CD14-positive monocyte (primary cell): ENCODE measurements at regions not wholly inside any gene's neighbourhood (a gene's known extent, or its start where the extent isn't known, plus 50 kb on each side); places are given as distances from the start of the nearest gene placed in this dataset.

Source experiments
- DNase-seq, 3 donors: peaks; one replicate each; pipeline ENCODE4 v3.0.0-alpha.2; 2011 to 2022
- H2AFZ ChIP-seq: 2 replicates; pipeline ENCODE4 v1.6.0; 2012; ENCODE audit warnings: mild to moderate bottlenecking, low read depth, low read length, inconsistent platforms; ENCODE audit not compliant: insufficient read depth, poor library complexity, severe bottlenecking
- H3K27ac ChIP-seq, 2 donors: 1 replicate in 1 of 2; 2 replicates in 1 of 2; pipeline ENCODE4 v1.5.1; 2012 to 2013; ENCODE audit warnings: low read length in 2 of 2, control low read depth in 1 of 2, inconsistent platforms in 1 of 2, low read depth in 1 of 2, mild to moderate bottlenecking in 1 of 2
- H3K27me3 ChIP-seq, 2 donors: one replicate each; pipeline versions ENCODE4 v1.6.0 to v1.6.1; 2011 to 2013; ENCODE audit warnings: low read length in 2 of 2; ENCODE audit not compliant: control insufficient read depth in 2 of 2, insufficient read depth in 2 of 2
- H3K36me3 ChIP-seq, 2 donors: replicated peaks in 1 of 2; 1 replicate in 1 of 2; 2 replicates in 1 of 2; pipeline versions ENCODE4 v1.5.1 to v1.6.1; 2012 to 2013; ENCODE audit warnings: low read length in 2 of 2, control low read depth in 1 of 2, inconsistent platforms in 1 of 2, mild to moderate bottlenecking in 1 of 2; ENCODE audit not compliant: insufficient read depth in 2 of 2, control insufficient read depth in 1 of 2
- H3K4me1 ChIP-seq, 2 donors: 1 replicate in 1 of 2; 2 replicates in 1 of 2; pipeline versions ENCODE4 v1.5.1 to v1.6.1; 2012 to 2013; ENCODE audit warnings: low read length in 2 of 2, control low read depth in 1 of 2, inconsistent platforms in 1 of 2, mild to moderate bottlenecking in 1 of 2, moderate library complexity in 1 of 2; ENCODE audit not compliant: insufficient read depth in 2 of 2, control insufficient read depth in 1 of 2
- H3K4me2 ChIP-seq: replicated peaks from 2 replicates; pipeline ENCODE3; 2012; ENCODE audit warnings: low read length, moderate library complexity, mild to moderate bottlenecking; ENCODE audit not compliant: poor library complexity, severe bottlenecking; ENCODE audit errors: extremely low read depth
- H3K4me3 ChIP-seq, 3 experiments: fragments of 200-600 bp in 1 of 3; sonication (generic) in 1 of 3; replicated peaks in 1 of 3; 1 replicate in 2 of 3; 2 replicates in 1 of 3; pipeline ENCODE4 v1.5.1; 2011 to 2013; ENCODE audit warnings: low read length in 3 of 3, mild to moderate bottlenecking in 3 of 3, control low read depth in 2 of 3, low read depth in 2 of 3, inconsistent platforms in 1 of 3, moderate library complexity in 1 of 3
- H3K79me2 ChIP-seq: 2 replicates; pipeline ENCODE4 v1.6.0; 2012; ENCODE audit warnings: mild to moderate bottlenecking, control low read depth, inconsistent platforms, low read length, moderate library complexity; ENCODE audit not compliant: insufficient read depth
- H3K9ac ChIP-seq: 2 replicates; pipeline ENCODE4 v1.6.0; 2017; ENCODE audit warnings: low read length, mild to moderate bottlenecking; ENCODE audit not compliant: insufficient read depth, poor library complexity, severe bottlenecking
- H3K9me3 ChIP-seq, 2 donors: replicated peaks in 1 of 2; 1 replicate in 1 of 2; 2 replicates in 1 of 2; pipeline versions ENCODE4 v1.5.1 to v1.6.1; 2012 to 2013; ENCODE audit warnings: low read length in 2 of 2, control low read depth in 1 of 2; ENCODE audit not compliant: control insufficient read depth in 1 of 2, insufficient read depth in 1 of 2
- H4K20me1 ChIP-seq: 2 replicates; pipeline ENCODE4 v1.6.0; 2012; ENCODE audit warnings: mild to moderate bottlenecking, low read length, control low read depth, moderate library complexity; ENCODE audit not compliant: insufficient read depth
- H3K27ac Mint-ChIP-seq, 7 donors: one replicate each; pipeline ENCODE4 v1.8.0; 2020; ENCODE audit warnings: mild to moderate bottlenecking in 7 of 7, mixed read lengths in 7 of 7, moderate library complexity in 6 of 7, inconsistent platforms in 2 of 7
- H3K27me3 Mint-ChIP-seq, 3 donors: one replicate each; pipeline ENCODE4 v1.8.0; 2021 to 2022; ENCODE audit warnings: low read depth in 3 of 3, mild to moderate bottlenecking in 3 of 3, mixed read lengths in 3 of 3, moderate library complexity in 3 of 3, inconsistent platforms in 1 of 3
- H3K36me3 Mint-ChIP-seq, 2 donors: one replicate each; pipeline ENCODE4 v1.8.0; 2020; ENCODE audit warnings: mixed read lengths in 2 of 2, inconsistent platforms in 1 of 2, mild to moderate bottlenecking in 1 of 2
- H3K4me1 Mint-ChIP-seq: one replicate; pipeline ENCODE4 v1.8.0; 2020; ENCODE audit warnings: mild to moderate bottlenecking, mixed read lengths
- H3K4me3 Mint-ChIP-seq, 2 donors: one replicate each; pipeline ENCODE4 v1.8.0; 2020; ENCODE audit warnings: mild to moderate bottlenecking in 2 of 2, mixed read lengths in 2 of 2, moderate library complexity in 1 of 2
- H3K9me3 Mint-ChIP-seq, 7 donors: one replicate each; pipeline ENCODE4 v1.8.0; 2020 to 2022; ENCODE audit warnings: mixed read lengths in 7 of 7, mild to moderate bottlenecking in 6 of 7, moderate library complexity in 6 of 7, inconsistent platforms in 2 of 7
- WGBS: methylation state at CpG from one replicate; pipeline ENCODE4 v1.1.5; 2013; ENCODE audit warnings: missing lambda C conversion rate; ENCODE audit not compliant: insufficient coverage; 5-methylcytosine and 5-hydroxymethylcytosine counted together
- intact Hi-C, 2 donors: fragments of 100-400 bp; cut with micrococcal nuclease; formaldehyde crosslinking; loops; one replicate each; pipeline versions ENCODE4 v1.15.0 to v1.15.1; 2023
- TF ChIP-seq, protein P1 (sequence below): fragments of 200-600 bp; IDR thresholded peaks from one replicate; pipeline ENCODE4 v1.8.0; 2022; ENCODE audit warnings: antibody characterized with exemption, mild to moderate bottlenecking

DNA sequence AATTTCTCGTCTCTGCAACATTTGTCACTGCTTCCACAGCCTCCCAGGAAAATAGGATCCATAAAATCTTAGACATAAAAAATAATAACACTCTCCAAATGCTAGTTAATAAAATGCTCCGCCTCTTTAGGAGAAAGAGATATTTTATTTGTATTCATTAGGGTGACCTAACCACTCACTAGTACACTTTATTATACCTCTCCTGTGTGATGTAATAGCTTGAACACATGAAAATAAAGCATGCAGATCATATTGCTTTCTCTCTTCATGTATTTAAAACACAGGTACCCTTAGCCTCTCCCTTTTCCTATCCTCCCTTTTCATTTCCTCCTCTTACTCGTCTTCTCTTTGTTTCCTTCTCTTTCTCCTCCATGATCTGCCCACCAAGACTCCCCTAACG, 694.2 kb downstream of the EPHA4 start:
- Histone ChIP-seq H3K4me3 (no peak overlapping the region), H3K9ac (no peak overlapping the region), H3K4me1 (no peaks in the 10 kb centered on the region), H3K9me3 (peaks cover 5 to 6% of the 10 kb centered on the region in 2 donors), H3K27ac (no peak overlapping the region), H3K79me2 (no peaks in the 10 kb centered on the region), H3K27me3 (no peaks in the 10 kb centered on the region), H4K20me1 (no peaks in the 10 kb centered on the region), H3K4me2 (no peak overlapping the region), H3K36me3 (no peaks in the 10 kb centered on the region), H2AFZ (no peak overlapping the region)
- Mint-ChIP-seq H3K27me3 (peaks cover 0 to 1% (median 0%) of the 10 kb centered on the region in 3 donors), H3K27ac (no peak overlapping the region), H3K36me3 (no peaks in the 10 kb centered on the region), H3K4me3 (no peak overlapping the region), H3K9me3 (peaks cover 2 to 19% (median 5%) of the 10 kb centered on the region in 7 donors), H3K4me1 (no peaks in the 10 kb centered on the region)
- WGBS = 43% methylated on average over 1 of the region's 4 CpGs
- DNase-seq = no peak
- TF ChIP-seq, protein P1, sequence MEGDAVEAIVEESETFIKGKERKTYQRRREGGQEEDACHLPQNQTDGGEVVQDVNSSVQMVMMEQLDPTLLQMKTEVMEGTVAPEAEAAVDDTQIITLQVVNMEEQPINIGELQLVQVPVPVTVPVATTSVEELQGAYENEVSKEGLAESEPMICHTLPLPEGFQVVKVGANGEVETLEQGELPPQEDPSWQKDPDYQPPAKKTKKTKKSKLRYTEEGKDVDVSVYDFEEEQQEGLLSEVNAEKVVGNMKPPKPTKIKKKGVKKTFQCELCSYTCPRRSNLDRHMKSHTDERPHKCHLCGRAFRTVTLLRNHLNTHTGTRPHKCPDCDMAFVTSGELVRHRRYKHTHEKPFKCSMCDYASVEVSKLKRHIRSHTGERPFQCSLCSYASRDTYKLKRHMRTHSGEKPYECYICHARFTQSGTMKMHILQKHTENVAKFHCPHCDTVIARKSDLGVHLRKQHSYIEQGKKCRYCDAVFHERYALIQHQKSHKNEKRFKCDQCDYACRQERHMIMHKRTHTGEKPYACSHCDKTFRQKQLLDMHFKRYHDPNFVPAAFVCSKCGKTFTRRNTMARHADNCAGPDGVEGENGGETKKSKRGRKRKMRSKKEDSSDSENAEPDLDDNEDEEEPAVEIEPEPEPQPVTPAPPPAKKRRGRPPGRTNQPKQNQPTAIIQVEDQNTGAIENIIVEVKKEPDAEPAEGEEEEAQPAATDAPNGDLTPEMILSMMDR = no peak
- intact Hi-C loops = no loop called here

DNA sequence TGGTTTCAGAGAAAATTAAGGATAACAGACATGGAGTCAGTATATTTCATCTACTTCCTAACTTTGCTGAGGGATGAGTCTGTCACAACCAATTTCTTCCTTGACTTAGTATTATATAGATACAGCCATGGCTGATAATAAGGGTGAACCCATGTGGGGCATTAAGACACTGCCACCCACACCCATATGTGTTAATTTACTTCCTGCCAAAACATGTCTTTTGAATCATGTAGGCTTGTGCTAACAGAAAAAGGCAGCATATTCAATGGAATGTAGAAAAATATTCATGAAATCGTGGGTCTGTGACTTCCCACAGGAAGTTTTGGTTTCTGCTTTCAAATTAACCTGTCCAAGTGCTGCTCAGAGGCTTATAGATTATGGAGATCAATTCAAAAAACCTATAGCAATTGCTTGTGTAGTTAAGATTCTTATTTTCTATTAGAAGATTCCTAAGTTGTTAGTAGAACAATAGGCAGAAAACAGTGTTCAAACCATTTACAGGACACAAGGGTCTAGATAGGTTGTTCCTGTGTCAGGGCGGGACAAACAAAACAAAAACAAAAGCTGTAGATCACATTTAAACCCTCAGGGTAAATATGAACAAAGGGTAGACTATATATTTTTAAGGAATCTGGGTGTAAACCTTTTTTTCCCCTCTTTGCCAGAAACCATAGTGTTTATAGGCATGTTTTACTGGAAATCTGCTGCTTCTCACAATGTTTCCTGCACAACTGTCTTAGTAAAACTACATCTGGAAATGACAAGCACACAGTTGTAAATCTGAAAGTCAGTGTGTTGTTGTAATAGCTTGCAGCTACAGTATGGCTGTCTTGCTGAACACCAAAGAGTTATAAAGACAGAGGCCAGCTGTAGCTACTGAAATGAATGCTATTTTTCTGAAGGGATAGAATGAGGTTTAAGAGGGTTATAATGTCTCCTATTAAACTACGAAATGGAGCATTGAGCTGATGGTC, 691.2 kb downstream of the EPHA4 start:
- Histone ChIP-seq H3K9me3 (no peaks in the 10 kb centered on the region), H3K4me2 (no peak overlapping the region), H3K27ac (no peak overlapping the region), H3K9ac (no peak overlapping the region), H3K79me2 (no peaks in the 10 kb centered on the region), H3K27me3 (no peaks in the 10 kb centered on the region), H3K36me3 (no peaks in the 10 kb centered on the region), H3K4me1 (no peaks in the 10 kb centered on the region), H3K4me3 (no peak overlapping the region), H2AFZ (no peak overlapping the region), H4K20me1 (no peaks in the 10 kb centered on the region)
- intact Hi-C loops = no loop called here
- Mint-ChIP-seq H3K27me3 (peaks cover 0 to 1% (median 0%) of the 10 kb centered on the region in 3 donors), H3K27ac (no peak overlapping the region), H3K36me3 (no peaks in the 10 kb centered on the region), H3K9me3 (peaks cover 0 to 14% (median 3%) of the 10 kb centered on the region in 7 donors), H3K4me1 (no peaks in the 10 kb centered on the region), H3K4me3 (no peak overlapping the region)
- TF ChIP-seq, protein P1 = no peak
- no peak for DNase-seq
- WGBS = 20% methylated on average over 1 of the region's 3 CpGs
